MCF 10A (cell line): ENCODE measurements at regions not wholly inside any gene's neighbourhood (a gene's known extent, or its start where the extent isn't known, plus 50 kb on each side); places are given as distances from the start of the nearest gene placed in this dataset.

Experiments
- BruUV-seq: library from RNA; stranded (reverse); fragments of 400-500 nt; replicated peaks from 2 replicates; lab custom pipeline; 2021; lab: Mats Ljungman, UMichigan
- CTCF ChIA-PET: fragments of 300-600 bp; sonication (Branson Sonifier 250); formaldehyde crosslinking; extraction: SDS; loops from one replicate; lab custom pipeline; 2021; ENCODE audit warnings: antibody characterized with exemption, inconsistent platforms; lab: Yijun Ruan, JAX
- POLR2A ChIA-PET: fragments of 300-600, 350-650 bp; sonication (Branson Sonifier 250); formaldehyde crosslinking; extraction: SDS; loops from one replicate; lab custom pipeline; 2020; ENCODE audit warnings: antibody characterized with exemption, inconsistent platforms; lab: Yijun Ruan, JAX
- DNase-seq: peaks from one replicate; pipeline ENCODE4 v3.0.0-alpha.2; 2018; ENCODE audit not compliant: unreplicated experiment
- H3K27ac Mint-ChIP-seq: one replicate; pipeline ENCODE4 v1.8.0; 2022; ENCODE audit warnings: mild to moderate bottlenecking, low read depth, mixed read lengths; ENCODE audit not compliant: unreplicated experiment
- H3K27me3 Mint-ChIP-seq: one replicate; pipeline ENCODE4 v1.8.0; 2022; ENCODE audit warnings: mixed read lengths; ENCODE audit not compliant: insufficient read depth, unreplicated experiment
- H3K36me3 Mint-ChIP-seq: one replicate; pipeline ENCODE4 v1.8.0; 2022; ENCODE audit warnings: mild to moderate bottlenecking, moderate library complexity, mixed read lengths; ENCODE audit not compliant: insufficient read depth, unreplicated experiment
- H3K4me1 Mint-ChIP-seq: one replicate; pipeline ENCODE4 v1.8.0; 2022; ENCODE audit warnings: mixed read lengths; ENCODE audit not compliant: insufficient read depth, unreplicated experiment
- H3K4me3 Mint-ChIP-seq: one replicate; pipeline ENCODE4 v1.8.0; 2022; ENCODE audit warnings: mild to moderate bottlenecking, moderate library complexity, mixed read lengths; ENCODE audit not compliant: unreplicated experiment
- H3K9me3 Mint-ChIP-seq: one replicate; pipeline ENCODE4 v1.8.0; 2022; ENCODE audit warnings: mixed read lengths; ENCODE audit not compliant: unreplicated experiment
- CTCF ChIP-seq: fragments of 200-600 bp; IDR thresholded peaks from one replicate; pipeline ENCODE4 v1.8.0; 2022; ENCODE audit warnings: antibody characterized with exemption, mild to moderate bottlenecking; ENCODE audit not compliant: unreplicated experiment
- intact Hi-C: fragments of 100-400 bp; cut with micrococcal nuclease; formaldehyde crosslinking; loops from 2 replicates; pipeline ENCODE4 v1.14.1; 2022

GRCh38 chr7:9201928-9202327 is 768.5 kb downstream of the NXPH1 start:
- no peak for DNase-seq
- no TSS peak for BruUV-seq
- Mint-ChIP-seq H3K4me1 (no peaks in the 10 kb centered on the region), H3K27me3 (peaks cover 49% of the 10 kb centered on the region), H3K9me3 (no peaks in the 10 kb centered on the region), H3K4me3 (no peak overlapping the region), H3K27ac (no peak overlapping the region), H3K36me3 (no peaks in the 10 kb centered on the region)
- ChIA-PET POLR2A (no interaction called here), CTCF (no interaction called here)
- no peak for TF ChIP-seq CTCF
- intact Hi-C loops, result no loop called here

- Mint-ChIP-seq H3K9me3 (no peaks in the 10 kb centered on the region), H3K36me3 (no peaks in the 10 kb centered on the region), H3K4me3 (no peak overlapping the region), H3K27me3 (peaks cover 43% of the 10 kb centered on the region), H3K4me1 (no peaks in the 10 kb centered on the region), H3K27ac (no peak overlapping the region)
- TF ChIP-seq CTCF, result no peak
- no peak for DNase-seq
- POLR2A ChIA-PET, result no interaction called here
- CTCF ChIA-PET, result no interaction called here
- no TSS peak for BruUV-seq
- intact Hi-C loops, result no loop called here
Measured at GRCh38 chr7:9204571-9204970, 771.2 kb downstream of the NXPH1 start.

DNA sequence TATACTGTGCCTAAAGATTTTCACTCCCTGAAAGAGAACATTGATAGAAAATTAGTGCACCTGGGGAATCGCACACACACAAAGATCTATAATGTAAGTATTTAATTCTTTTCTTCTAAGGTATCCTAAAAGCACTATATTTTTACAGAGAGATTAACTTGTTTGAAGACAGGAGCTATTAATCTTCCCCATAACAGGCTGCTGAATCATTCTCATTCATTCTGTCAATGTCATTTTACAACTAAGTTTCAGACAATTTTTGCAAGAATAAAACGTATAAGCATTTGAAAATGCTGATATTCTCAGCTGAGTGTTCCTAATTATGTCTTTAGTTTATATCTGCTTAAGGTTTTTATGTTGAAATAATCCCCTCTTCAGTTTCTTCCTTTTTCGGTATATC is 776.7 kb downstream of the NXPH1 start:
- Mint-ChIP-seq H3K9me3 (no peaks in the 10 kb centered on the region), H3K4me3 (no peak overlapping the region), H3K4me1 (no peaks in the 10 kb centered on the region), H3K27me3 (peaks cover 17% of the 10 kb centered on the region), H3K36me3 (no peaks in the 10 kb centered on the region), H3K27ac (no peak overlapping the region)
- POLR2A ChIA-PET, result no interaction called here
- intact Hi-C loops, result no loop called here
- no TSS peak for BruUV-seq
- no peak for TF ChIP-seq CTCF
- DNase-seq, result no peak
- CTCF ChIA-PET, result no interaction called here

DNA sequence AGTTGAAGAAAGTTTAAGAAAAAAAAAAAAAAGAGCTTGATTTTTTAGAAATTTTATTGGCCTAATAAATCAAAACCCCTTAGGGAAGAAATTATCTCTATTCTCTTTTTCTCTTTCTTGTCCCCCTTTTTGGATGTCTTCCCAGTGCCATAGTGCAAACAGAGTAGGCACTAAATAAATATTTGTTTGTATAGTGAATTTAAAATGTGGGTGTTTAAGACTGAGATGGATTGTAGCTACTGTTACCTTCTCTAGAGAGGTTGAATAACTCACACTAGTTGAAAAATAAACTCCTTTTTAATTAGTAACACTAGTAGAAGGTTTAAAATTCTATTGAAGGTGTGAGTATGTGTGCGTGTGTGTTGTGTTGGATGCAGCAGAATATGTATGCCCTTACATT is 783.8 kb downstream of the NXPH1 start:
- ChIA-PET POLR2A (interaction anchor here (0.6 kb wide), 1 partner anchor 403 kb away, joined by 3 read pairs; no protein-coding TSS in a partner anchor), CTCF (interaction anchor here (0.6 kb wide), 1 partner anchor 701 kb away, joined by 4 read pairs; no protein-coding TSS in a partner anchor)
- H3K27ac Mint-ChIP-seq, result no peak overlapping the region
- BruUV-seq, result no TSS peak
- no peak overlapping the region for H3K4me3 Mint-ChIP-seq
- no peak for DNase-seq
- H3K9me3 Mint-ChIP-seq, result no peaks in the 10 kb centered on the region
- intact Hi-C loops, result no loop called here
- H3K36me3 Mint-ChIP-seq, result no peaks in the 10 kb centered on the region
- H3K27me3 Mint-ChIP-seq, result no peaks in the 10 kb centered on the region
- no peaks in the 10 kb centered on the region for H3K4me1 Mint-ChIP-seq
- no peak for TF ChIP-seq CTCF
